ENCODE measurements at regions not wholly inside any gene's neighbourhood (a gene's known extent, or its start where the extent isn't known, plus 50 kb on each side); places are given as distances from the start of the nearest gene placed in this dataset.

DNA sequence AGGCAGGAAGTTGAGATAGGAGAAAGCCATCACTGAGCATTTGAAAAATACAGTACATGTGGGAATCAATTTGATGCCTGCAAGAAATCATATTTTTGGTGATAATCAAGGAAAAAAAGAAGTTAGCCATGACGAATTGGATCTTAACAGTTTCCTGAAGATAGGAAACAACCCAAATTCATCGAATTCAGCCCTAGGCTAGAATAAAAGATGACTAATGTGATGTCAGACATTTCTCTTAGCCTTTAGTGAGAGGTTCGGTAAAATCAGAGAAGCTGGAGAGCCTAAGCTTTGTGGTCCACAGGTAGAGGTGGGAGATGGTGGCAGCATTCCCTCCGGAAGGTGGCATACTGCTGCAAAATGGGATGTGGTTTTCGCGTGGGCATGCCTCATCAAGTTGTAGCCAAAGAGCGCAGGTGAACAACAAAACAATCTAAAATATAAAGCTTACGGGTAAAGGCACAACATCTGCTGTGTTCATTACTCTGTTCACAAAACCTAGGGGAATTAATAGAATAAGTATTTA, 144.1 kb upstream of the ALCAM start:
- Histone ChIP-seq H3K4me3 (no peak overlapping the region), H3K27ac (no peak overlapping the region), H3K4me1 (no peaks in the 10 kb centered on the region), H3K27me3 (no peaks in the 10 kb centered on the region), H3K36me3 (no peaks in the 10 kb centered on the region), H3K9me3 (no peaks in the 10 kb centered on the region)
- intact Hi-C loops (cut with DNase I): no loop called here
- 84 to 89% methylated on average over 8 of the region's 8 CpGs for WGBS, 2 donors
- no peak for TF ChIP-seq EP300 (IDR thresholded peaks at IDR 0.05)
- TF ChIP-seq, protein P1, sequence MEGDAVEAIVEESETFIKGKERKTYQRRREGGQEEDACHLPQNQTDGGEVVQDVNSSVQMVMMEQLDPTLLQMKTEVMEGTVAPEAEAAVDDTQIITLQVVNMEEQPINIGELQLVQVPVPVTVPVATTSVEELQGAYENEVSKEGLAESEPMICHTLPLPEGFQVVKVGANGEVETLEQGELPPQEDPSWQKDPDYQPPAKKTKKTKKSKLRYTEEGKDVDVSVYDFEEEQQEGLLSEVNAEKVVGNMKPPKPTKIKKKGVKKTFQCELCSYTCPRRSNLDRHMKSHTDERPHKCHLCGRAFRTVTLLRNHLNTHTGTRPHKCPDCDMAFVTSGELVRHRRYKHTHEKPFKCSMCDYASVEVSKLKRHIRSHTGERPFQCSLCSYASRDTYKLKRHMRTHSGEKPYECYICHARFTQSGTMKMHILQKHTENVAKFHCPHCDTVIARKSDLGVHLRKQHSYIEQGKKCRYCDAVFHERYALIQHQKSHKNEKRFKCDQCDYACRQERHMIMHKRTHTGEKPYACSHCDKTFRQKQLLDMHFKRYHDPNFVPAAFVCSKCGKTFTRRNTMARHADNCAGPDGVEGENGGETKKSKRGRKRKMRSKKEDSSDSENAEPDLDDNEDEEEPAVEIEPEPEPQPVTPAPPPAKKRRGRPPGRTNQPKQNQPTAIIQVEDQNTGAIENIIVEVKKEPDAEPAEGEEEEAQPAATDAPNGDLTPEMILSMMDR (IDR thresholded peaks at IDR 0.05): no peak
- no peak for TF ChIP-seq POLR2AphosphoS5 (IDR thresholded peaks at IDR 0.05)
- TF ChIP-seq POLR2A (IDR thresholded peaks at IDR 0.05): no peak
- no peak for DNase-seq

DNA sequence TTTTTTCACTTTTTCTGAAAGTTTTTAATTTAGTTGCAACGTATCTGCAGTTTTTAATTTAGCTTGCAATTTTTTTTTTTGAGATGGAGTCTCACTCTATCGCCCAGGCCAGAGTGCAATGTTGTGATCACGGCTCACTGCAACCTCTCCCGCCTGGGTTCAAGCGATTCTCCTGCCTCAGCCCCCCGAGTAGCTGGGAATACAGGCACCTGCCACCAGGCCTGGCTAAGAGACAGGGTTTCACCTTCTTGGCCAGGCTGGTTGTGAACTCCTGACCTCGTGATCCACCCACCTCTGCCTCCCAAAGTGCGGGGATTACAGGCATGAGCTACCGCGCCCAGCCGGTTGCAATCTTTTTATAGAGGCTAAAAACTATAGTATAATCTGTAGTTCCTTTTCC, 142.9 kb upstream of the ALCAM start:
- no peaks in the 10 kb centered on the region for H3K36me3 ChIP-seq
- H3K4me1 ChIP-seq: no peaks in the 10 kb centered on the region
- no peak for TF ChIP-seq POLR2AphosphoS5 (IDR thresholded peaks at IDR 0.05)
- TF ChIP-seq, protein P1 (IDR thresholded peaks at IDR 0.05): no peak
- TF ChIP-seq EP300 (IDR thresholded peaks at IDR 0.05): no peak
- TF ChIP-seq POLR2A (IDR thresholded peaks at IDR 0.05): no peak
- no peaks in the 10 kb centered on the region for H3K27me3 ChIP-seq
- H3K9me3 ChIP-seq: no peaks in the 10 kb centered on the region
- no peak overlapping the region for H3K4me3 ChIP-seq
- intact Hi-C loops (cut with DNase I): no loop called here
- no peak overlapping the region for H3K27ac ChIP-seq
- WGBS, 2 donors: 79 to 86% methylated on average over 11 of the region's 11 CpGs
- DNase-seq: no peak

DNA sequence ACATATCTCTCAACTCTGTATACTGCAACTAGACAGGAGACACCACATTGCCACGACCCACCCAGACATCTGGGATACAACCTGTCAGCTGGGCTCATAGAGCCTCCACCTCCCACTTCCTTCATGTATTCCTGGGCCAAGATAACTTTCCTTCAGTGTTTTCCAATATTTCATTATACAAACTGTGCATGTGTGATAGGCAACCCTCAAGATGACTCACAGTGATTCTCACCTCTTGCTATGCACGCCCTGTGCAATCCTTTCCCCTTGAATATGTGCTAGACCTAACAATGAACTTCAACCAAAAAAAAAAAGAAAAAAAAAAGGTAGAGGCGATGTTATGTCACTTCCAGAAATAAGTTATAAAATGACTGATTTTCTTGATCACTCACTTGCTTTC, 138.0 kb upstream of the ALCAM start:
- no peaks in the 10 kb centered on the region for H3K27me3 ChIP-seq
- H3K36me3 ChIP-seq: no peaks in the 10 kb centered on the region
- DNase-seq: no peak
- no peak overlapping the region for H3K4me3 ChIP-seq
- WGBS, 2 donors: 61 to 79% methylated on average over 3 of the region's 3 CpGs
- no peaks in the 10 kb centered on the region for H3K4me1 ChIP-seq
- intact Hi-C loops (cut with DNase I): no loop called here
- no peak for TF ChIP-seq POLR2A (IDR thresholded peaks at IDR 0.05)
- TF ChIP-seq POLR2AphosphoS5 (IDR thresholded peaks at IDR 0.05): no peak
- TF ChIP-seq, protein P1 (IDR thresholded peaks at IDR 0.05): no peak
- no peak for TF ChIP-seq EP300 (IDR thresholded peaks at IDR 0.05)
- no peak overlapping the region for H3K27ac ChIP-seq
- H3K9me3 ChIP-seq: no peaks in the 10 kb centered on the region

DNA sequence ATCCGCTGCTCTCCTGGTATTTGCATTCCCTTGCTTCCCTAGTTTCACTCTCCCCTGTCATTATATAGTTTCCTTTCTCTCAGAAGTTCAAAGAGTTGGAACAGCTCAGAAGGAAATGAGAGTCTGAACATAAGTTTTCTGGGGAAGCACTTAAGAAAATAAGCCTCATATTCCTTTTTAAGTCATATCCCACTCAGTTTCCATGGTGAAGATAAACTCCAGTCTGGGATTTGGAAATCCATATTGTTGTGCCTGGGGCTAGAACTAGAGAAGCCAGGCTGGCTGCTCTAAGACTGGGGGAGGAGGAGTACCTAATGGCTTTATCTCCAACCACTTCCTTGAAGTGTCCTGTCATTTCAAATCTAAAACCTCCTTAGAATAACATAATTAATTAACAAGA, 134.2 kb upstream of the ALCAM start:
- Histone ChIP-seq H3K36me3 (no peaks in the 10 kb centered on the region), H3K4me3 (no peak overlapping the region), H3K27ac (no peak overlapping the region), H3K9me3 (no peaks in the 10 kb centered on the region), H3K27me3 (no peaks in the 10 kb centered on the region), H3K4me1 (no peaks in the 10 kb centered on the region)
- TF ChIP-seq, protein P1 (IDR thresholded peaks at IDR 0.05): no peak
- TF ChIP-seq POLR2A (IDR thresholded peaks at IDR 0.05) (no peak), POLR2AphosphoS5 (IDR thresholded peaks at IDR 0.05) (no peak), EP300 (IDR thresholded peaks at IDR 0.05) (no peak)
- 78 to 83% methylated on average over 1 of the region's 1 CpG for WGBS, 2 donors
- intact Hi-C loops (cut with DNase I): no loop called here
- no peak for DNase-seq

DNA sequence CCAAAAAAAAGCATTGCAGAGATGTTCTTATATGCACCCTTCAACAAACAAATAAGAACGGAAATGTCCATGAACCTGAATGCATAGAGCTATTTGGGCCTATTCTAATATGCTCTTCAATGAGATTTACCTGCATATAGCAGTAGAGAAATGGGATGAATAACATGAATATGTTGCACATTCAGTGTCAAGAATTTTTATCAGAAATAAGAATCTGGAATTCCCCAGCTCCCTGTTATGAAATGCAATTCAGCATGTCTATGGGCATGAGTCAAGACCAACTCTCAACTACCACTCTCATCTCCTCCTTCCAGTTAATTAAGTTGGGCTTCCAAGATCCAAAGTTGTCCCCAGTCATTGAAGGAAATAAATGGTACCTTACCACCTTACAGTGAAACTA, 133.7 kb upstream of the ALCAM start:
- WGBS, 2 donors: 81 to 96% methylated on average over 1 of the region's 1 CpG

More for the DNA sequence above, 133.7 kb upstream of the ALCAM start:
- H3K27me3 ChIP-seq: no peaks in the 10 kb centered on the region
- H3K4me1 ChIP-seq: no peaks in the 10 kb centered on the region
- TF ChIP-seq POLR2AphosphoS5 (IDR thresholded peaks at IDR 0.05) (no peak), POLR2A (IDR thresholded peaks at IDR 0.05) (no peak), EP300 (IDR thresholded peaks at IDR 0.05) (no peak)
- TF ChIP-seq, protein P1 (IDR thresholded peaks at IDR 0.05): no peak
- no peaks in the 10 kb centered on the region for H3K36me3 ChIP-seq
- H3K9me3 ChIP-seq: no peaks in the 10 kb centered on the region
- intact Hi-C loops (cut with DNase I): no loop called here
- no peak overlapping the region for H3K4me3 ChIP-seq
- no peak for DNase-seq
- no peak overlapping the region for H3K27ac ChIP-seq

Measured in sigmoid colon (tissue), 6 donors.